ENCODE measurements at regions not wholly inside any gene's neighbourhood (a gene's known extent, or its start where the extent isn't known, plus 50 kb on each side); places are given as distances from the start of the nearest gene placed in this dataset.

DNA sequence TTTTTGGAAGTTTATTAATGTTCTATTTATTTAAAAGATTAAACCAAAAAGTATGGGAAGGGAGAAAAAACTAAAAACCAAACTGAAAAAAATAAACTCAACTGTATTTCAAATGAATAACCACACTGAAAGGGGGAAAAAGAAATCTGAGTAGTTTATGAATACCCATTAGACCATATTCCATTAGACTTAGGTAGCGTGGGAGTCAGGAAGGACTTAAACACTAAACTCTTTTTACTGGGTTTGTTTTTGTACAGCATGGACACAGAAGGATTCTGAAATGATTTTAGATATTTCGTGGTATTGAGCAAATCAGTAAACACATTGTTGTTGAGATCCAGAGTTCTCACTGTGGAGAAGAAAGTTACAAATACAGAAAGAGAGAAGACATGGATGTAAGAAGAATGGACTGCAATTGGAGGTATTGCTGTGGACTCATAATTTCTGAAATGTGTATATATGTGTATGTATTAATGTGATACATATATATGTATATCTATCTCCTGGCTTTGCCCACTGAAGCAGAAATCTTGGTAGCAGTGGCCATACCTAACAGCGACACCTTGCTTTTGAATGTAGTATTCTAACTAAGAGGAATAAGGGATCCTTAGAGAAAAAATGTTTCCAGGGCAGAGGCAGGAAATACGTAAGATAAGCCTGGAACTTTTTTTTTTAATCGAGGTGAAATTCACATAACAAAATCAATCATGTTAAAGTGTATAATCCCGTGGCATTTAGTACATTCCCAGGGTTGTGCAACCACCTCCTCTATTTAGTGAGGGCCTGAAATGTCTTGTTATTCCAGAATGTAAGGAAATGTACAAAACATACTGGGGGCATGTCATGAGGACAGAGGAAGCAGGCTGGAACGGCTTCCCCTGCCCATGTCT, 228.8 kb downstream of the SMARCA2 start:
- Histone ChIP-seq H3K4me1 (ENCODE audit: control insufficient read depth, insufficient read depth, low read length) (peaks cover 10% of the 10 kb centered on the region), H3K36me3 (ENCODE audit: control insufficient read depth, insufficient read depth, low read length) (no peaks in the 10 kb centered on the region), H3K27me3 (ENCODE audit: control insufficient read depth, insufficient read depth, low read length, poor library complexity, severe bottlenecking) (no peaks in the 10 kb centered on the region), H3K9me3 (ENCODE audit: control insufficient read depth, low read length) (no peaks in the 10 kb centered on the region), H3K27ac (ENCODE audit: insufficient read depth, low read depth, low read length, poor library complexity, severe bottlenecking) (no peak overlapping the region), H3K4me3 (ENCODE audit: insufficient read depth, low read depth, low read length) (no peak overlapping the region)
- 80 to 81% methylated on average over 6 to 7 of the region's 7 CpGs for WGBS, 2 experiments

GRCh38 chr9:2247340-2247739, 232.2 kb downstream of the SMARCA2 start:
- peaks cover 10% of the 10 kb centered on the region for H3K4me1 ChIP-seq (ENCODE audit: control insufficient read depth, insufficient read depth, low read length)
- 95% methylated on average over 5 of the region's 6 CpGs for WGBS, 2 experiments
- no peaks in the 10 kb centered on the region for H3K36me3 ChIP-seq (ENCODE audit: control insufficient read depth, insufficient read depth, low read length)
- no peak overlapping the region for H3K4me3 ChIP-seq (ENCODE audit: insufficient read depth, low read depth, low read length)
- H3K9me3 ChIP-seq (ENCODE audit: control insufficient read depth, low read length), result no peaks in the 10 kb centered on the region
- no peak overlapping the region for H3K27ac ChIP-seq (ENCODE audit: insufficient read depth, low read depth, low read length, poor library complexity, severe bottlenecking)
- no peaks in the 10 kb centered on the region for H3K27me3 ChIP-seq (ENCODE audit: control insufficient read depth, insufficient read depth, low read length, poor library complexity, severe bottlenecking)

- Histone ChIP-seq H3K4me1 (ENCODE audit: control insufficient read depth, insufficient read depth, low read length) (no peaks in the 10 kb centered on the region), H3K9me3 (ENCODE audit: control insufficient read depth, low read length) (no peaks in the 10 kb centered on the region), H3K36me3 (ENCODE audit: control insufficient read depth, insufficient read depth, low read length) (no peaks in the 10 kb centered on the region), H3K4me3 (ENCODE audit: insufficient read depth, low read depth, low read length) (no peak overlapping the region), H3K27ac (ENCODE audit: insufficient read depth, low read depth, low read length, poor library complexity, severe bottlenecking) (no peak overlapping the region), H3K27me3 (ENCODE audit: control insufficient read depth, insufficient read depth, low read length, poor library complexity, severe bottlenecking) (no peaks in the 10 kb centered on the region)
- 80 to 86% methylated on average over 1 of the region's 1 CpG for WGBS, 2 experiments
Measured at GRCh38 chr9:2248768-2249265, 233.7 kb downstream of the SMARCA2 start.

DNA sequence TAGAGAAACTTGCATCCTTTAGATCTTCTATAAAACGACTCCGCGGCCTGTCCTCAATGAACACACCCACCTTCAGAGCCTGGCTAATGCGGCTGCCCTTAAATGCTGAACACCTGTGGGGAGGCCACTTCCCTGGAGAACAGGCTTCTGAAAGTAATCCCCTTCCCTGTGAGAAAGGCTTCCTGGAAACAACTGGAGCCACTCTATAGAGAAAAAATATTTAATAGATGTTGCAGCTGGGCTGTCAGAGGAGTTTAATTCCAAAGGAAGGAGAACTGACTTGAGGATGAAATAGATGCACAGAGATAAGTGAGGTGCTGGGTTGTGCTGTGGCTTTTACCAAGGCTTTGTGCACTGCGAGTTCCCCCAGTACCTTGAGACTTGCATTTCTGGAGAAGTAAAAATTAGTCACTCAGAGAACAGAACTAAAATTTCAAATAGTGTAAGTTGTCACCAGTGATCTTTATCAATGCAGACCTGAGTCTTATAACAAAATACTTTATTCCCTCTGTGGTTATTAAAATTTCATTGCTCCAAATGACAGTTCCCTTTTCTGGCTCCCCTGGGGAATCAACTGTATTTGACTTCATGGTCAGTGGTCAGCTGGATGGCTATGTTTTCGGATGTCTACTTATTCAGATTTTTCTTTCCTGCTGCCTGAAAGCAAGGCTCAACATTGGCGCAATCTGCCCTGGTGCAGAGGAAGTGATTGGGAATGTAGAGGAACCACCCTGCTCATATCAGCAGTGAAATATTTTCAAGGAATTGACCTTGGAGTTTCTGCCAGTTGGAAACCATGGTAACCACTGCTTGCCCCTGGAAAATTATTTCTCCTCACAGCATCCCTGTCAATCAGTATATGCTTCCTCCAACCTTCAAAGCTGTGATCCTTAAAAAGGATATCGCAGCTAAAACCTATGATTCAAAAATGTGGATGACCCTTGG, 238.8 kb downstream of the SMARCA2 start:
- WGBS, 2 experiments, result 78 to 93% methylated on average over 7 to 8 of the region's 8 CpGs
- no peaks in the 10 kb centered on the region for H3K36me3 ChIP-seq (ENCODE audit: control insufficient read depth, insufficient read depth, low read length)
- no peaks in the 10 kb centered on the region for H3K9me3 ChIP-seq (ENCODE audit: control insufficient read depth, low read length)
- H3K4me3 ChIP-seq (ENCODE audit: insufficient read depth, low read depth, low read length), result no peak overlapping the region
- H3K27me3 ChIP-seq (ENCODE audit: control insufficient read depth, insufficient read depth, low read length, poor library complexity, severe bottlenecking), result no peaks in the 10 kb centered on the region
- H3K27ac ChIP-seq (ENCODE audit: insufficient read depth, low read depth, low read length, poor library complexity, severe bottlenecking), result no peak overlapping the region
- peaks cover 3% of the 10 kb centered on the region for H3K4me1 ChIP-seq (ENCODE audit: control insufficient read depth, insufficient read depth, low read length)

- no peaks in the 10 kb centered on the region for H3K9me3 ChIP-seq (ENCODE audit: control insufficient read depth, low read length)
- no peaks in the 10 kb centered on the region for H3K27me3 ChIP-seq (ENCODE audit: control insufficient read depth, insufficient read depth, low read length, poor library complexity, severe bottlenecking)
- H3K4me3 ChIP-seq (ENCODE audit: insufficient read depth, low read depth, low read length), result no peak overlapping the region
- H3K27ac ChIP-seq (ENCODE audit: insufficient read depth, low read depth, low read length, poor library complexity, severe bottlenecking), result no peak overlapping the region
- WGBS, 2 experiments, result 89 to 90% methylated on average over 10 of the region's 10 CpGs
- H3K36me3 ChIP-seq (ENCODE audit: control insufficient read depth, insufficient read depth, low read length), result no peaks in the 10 kb centered on the region
- peaks cover 3% of the 10 kb centered on the region for H3K4me1 ChIP-seq (ENCODE audit: control insufficient read depth, insufficient read depth, low read length)
Measured at GRCh38 chr9:2255128-2255527, 240.0 kb downstream of the SMARCA2 start.

DNA sequence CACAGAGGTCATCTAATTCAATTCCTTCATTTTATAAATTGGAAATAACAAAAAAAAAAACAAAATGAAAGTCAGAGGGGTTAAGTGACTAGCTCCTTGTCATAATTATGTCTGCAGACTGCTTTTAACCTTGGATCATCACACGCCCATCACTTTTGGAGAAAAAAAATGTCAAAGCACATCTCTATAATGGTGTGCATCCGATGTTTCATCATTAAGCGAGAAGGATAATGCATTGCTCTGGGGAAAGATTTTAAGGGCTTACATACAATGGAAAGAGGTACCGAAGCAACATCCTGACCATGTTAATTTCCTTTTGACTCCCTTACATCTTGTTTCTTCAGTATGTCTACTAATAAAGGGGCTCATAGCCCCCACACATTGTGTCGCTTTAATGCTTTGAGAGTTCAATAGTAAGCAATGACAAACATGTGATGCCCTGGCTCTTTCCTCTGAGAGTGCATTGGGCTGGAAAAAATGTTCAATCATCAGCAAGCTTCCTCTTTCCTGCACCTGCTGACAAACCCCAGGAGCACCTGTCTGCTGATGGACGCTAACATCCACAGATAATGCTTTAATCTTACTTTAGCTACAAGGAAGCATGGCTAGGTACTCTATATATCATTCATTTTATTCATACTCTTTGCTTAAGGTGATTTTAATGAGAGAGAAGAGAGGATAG, 242.2 kb downstream of the SMARCA2 start:
- Histone ChIP-seq H3K27ac (ENCODE audit: insufficient read depth, low read depth, low read length, poor library complexity, severe bottlenecking) (no peak overlapping the region), H3K4me1 (ENCODE audit: control insufficient read depth, insufficient read depth, low read length) (peaks cover 9% of the 10 kb centered on the region), H3K4me3 (ENCODE audit: insufficient read depth, low read depth, low read length) (no peak overlapping the region), H3K27me3 (ENCODE audit: control insufficient read depth, insufficient read depth, low read length, poor library complexity, severe bottlenecking) (no peaks in the 10 kb centered on the region), H3K9me3 (ENCODE audit: control insufficient read depth, low read length) (no peaks in the 10 kb centered on the region), H3K36me3 (ENCODE audit: control insufficient read depth, insufficient read depth, low read length) (no peaks in the 10 kb centered on the region)
- 92 to 96% methylated on average over 5 to 6 of the region's 6 CpGs for WGBS, 2 experiments

DNA sequence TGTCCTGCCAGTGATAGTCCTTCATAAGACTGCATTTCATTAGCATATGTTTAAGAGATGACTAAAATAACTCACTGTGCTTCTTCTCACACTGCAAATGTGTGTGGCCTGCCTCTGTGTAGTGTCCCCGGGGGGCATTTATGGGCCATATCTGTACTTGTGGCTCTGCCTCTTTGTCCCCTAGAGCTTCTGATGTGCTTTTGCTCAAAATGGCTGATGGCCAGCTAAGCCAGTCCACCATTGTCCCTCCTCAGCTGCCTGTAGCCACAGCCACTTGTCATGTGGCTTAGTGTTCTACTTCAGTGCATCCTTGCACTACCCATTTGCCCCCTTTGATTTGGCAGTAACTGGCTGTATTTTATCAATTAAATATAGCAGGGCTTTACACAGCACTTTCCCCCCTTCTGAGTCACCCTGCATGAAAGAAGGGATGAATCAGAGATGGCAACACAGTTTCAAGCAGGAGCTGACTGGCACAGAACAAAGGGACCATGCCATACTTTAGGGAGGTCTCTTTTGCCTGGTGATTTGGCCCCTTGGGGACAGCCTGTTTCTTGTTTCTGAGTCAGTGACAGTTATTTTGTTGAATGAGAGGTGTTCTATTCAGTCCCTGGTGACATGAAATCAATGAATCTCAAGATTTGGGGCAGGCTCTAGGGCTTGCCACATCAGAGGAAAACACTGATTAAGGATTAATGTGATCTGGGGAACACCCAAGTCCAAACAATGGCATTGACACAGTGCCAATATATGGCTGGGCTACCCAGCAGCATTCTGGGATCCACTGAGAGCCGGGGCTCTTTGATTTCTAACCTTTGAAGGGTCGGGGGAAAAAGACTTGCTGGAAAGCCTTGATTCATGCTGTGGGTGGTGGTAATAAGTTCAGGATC, 245.5 kb downstream of the SMARCA2 start:
- peaks cover 6% of the 10 kb centered on the region for H3K4me1 ChIP-seq (ENCODE audit: control insufficient read depth, insufficient read depth, low read length)
- no peaks in the 10 kb centered on the region for H3K36me3 ChIP-seq (ENCODE audit: control insufficient read depth, insufficient read depth, low read length)
- no peaks in the 10 kb centered on the region for H3K9me3 ChIP-seq (ENCODE audit: control insufficient read depth, low read length)
- H3K4me3 ChIP-seq (ENCODE audit: insufficient read depth, low read depth, low read length), result no peak overlapping the region
- no peaks in the 10 kb centered on the region for H3K27me3 ChIP-seq (ENCODE audit: control insufficient read depth, insufficient read depth, low read length, poor library complexity, severe bottlenecking)
- 92 to 93% methylated on average over 3 of the region's 3 CpGs for WGBS, 2 experiments
- H3K27ac ChIP-seq (ENCODE audit: insufficient read depth, low read depth, low read length, poor library complexity, severe bottlenecking), result no peak overlapping the region

DNA sequence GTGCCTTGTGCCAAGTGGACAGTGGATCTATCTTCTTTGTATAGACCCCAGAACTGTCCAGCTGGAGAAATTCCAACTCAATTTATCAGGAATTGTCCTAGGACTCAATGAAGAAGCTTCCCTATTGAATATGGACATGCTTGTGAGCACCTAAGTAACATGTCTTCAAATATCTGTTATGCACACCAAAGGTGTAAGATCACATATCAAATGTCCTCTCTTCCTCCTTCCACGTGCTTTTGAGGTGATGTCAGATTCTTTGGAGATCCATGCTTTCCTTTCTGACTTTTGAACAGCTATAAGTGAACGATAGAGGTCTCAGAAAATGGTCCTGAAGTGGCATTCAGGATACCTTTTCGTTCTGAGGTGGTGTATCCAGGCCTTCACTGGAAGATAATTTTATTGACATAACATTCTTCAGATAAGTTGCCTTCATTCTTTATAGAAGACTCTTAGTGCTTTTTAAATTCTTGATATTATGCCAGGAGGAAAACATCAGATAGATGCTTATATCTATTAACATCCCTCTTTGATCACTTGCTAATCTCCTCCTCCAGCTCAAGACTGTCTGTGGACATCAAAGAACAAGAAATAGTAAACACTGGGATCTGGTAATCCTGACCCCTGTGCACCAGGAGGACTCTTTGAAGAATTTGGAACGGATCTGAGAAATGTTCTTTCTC, 246.4 kb downstream of the SMARCA2 start:
- Histone ChIP-seq H3K36me3 (ENCODE audit: control insufficient read depth, insufficient read depth, low read length) (no peaks in the 10 kb centered on the region), H3K9me3 (ENCODE audit: control insufficient read depth, low read length) (no peaks in the 10 kb centered on the region), H3K27me3 (ENCODE audit: control insufficient read depth, insufficient read depth, low read length, poor library complexity, severe bottlenecking) (no peaks in the 10 kb centered on the region), H3K4me1 (ENCODE audit: control insufficient read depth, insufficient read depth, low read length) (peaks cover 6% of the 10 kb centered on the region), H3K4me3 (ENCODE audit: insufficient read depth, low read depth, low read length) (no peak overlapping the region), H3K27ac (ENCODE audit: insufficient read depth, low read depth, low read length, poor library complexity, severe bottlenecking) (no peak overlapping the region)
- 83 to 95% methylated on average over 3 to 4 of the region's 4 CpGs for WGBS, 2 experiments

Measured in ectodermal cell (in vitro differentiated cells).